OCI-LY7 (cell line): ENCODE measurements at regions not wholly inside any gene's neighbourhood (a gene's known extent, or its start where the extent isn't known, plus 50 kb on each side); places are given as distances from the start of the nearest gene placed in this dataset.

Experiments
- BruUV-seq: library from RNA; stranded (reverse); fragments of 400-500 nt; replicated peaks from 2 replicates; lab custom pipeline; 2021; lab: Mats Ljungman, UMichigan
- CTCF ChIA-PET: fragments of 300-600 bp; sonication (Branson Sonifier 250); formaldehyde crosslinking; loops from one replicate; lab custom pipeline; 2022; ENCODE audit warnings: antibody characterized with exemption; ENCODE audit not compliant: unreplicated experiment; lab: Charles Lee
- POLR2A ChIA-PET: fragments of 300-600 bp; sonication (Branson Sonifier 250); formaldehyde crosslinking; loops from one replicate; lab custom pipeline; 2022; ENCODE audit warnings: antibody characterized with exemption; lab: Charles Lee
- DNase-seq: peaks from one replicate; pipeline ENCODE4 v3.0.0-alpha.2; 2015; ENCODE audit warnings: low spot score
- H2AFZ ChIP-seq: fragments of 200-600 bp; sonication (generic), shearing (Covaris generic); 2 replicates; pipeline ENCODE4 v1.6.1; 2014; ENCODE audit warnings: mild to moderate bottlenecking, antibody characterized with exemption, low read length, moderate library complexity
- H3K27ac ChIP-seq: fragments of 200-600 bp; sonication (generic); 2 replicates; pipeline ENCODE4 v1.5.1; 2014; ENCODE audit warnings: mixed run types, low read depth, mild to moderate bottlenecking, moderate library complexity, low read length, inconsistent platforms; ENCODE audit not compliant: poor library complexity, severe bottlenecking
- H3K36me3 ChIP-seq: fragments of 200-600 bp; sonication (generic); 2 replicates; pipeline ENCODE4 v1.6.1; 2014; ENCODE audit warnings: mild to moderate bottlenecking, antibody characterized with exemption, low read length, moderate library complexity, mixed read lengths; ENCODE audit not compliant: insufficient read depth
- H3K4me1 ChIP-seq: fragments of 200-600 bp; sonication (generic); 2 replicates; pipeline ENCODE4 v1.5.1; 2014; ENCODE audit warnings: mild to moderate bottlenecking, low read length; ENCODE audit not compliant: insufficient read depth, poor library complexity, severe bottlenecking
- H3K4me2 ChIP-seq: fragments of 200-600 bp; sonication (generic); 2 replicates; pipeline ENCODE4 v1.6.1; 2014; ENCODE audit warnings: mild to moderate bottlenecking, low read length
- H3K4me3 ChIP-seq: fragments of 200-600 bp; sonication (generic); 2 replicates; pipeline ENCODE4 v1.5.1; 2014; ENCODE audit warnings: mild to moderate bottlenecking, low read depth, low read length; ENCODE audit not compliant: poor library complexity, severe bottlenecking
- H3K79me2 ChIP-seq: fragments of 200-600 bp; sonication (generic); 2 replicates; pipeline ENCODE4 v1.6.1; 2016; ENCODE audit warnings: low read depth, mild to moderate bottlenecking, low read length, moderate library complexity, mixed read lengths; ENCODE audit not compliant: insufficient read depth
- H3K9me2 ChIP-seq: fragments of 200-600 bp; sonication (generic); 2 replicates; pipeline ENCODE4 v1.6.1; 2016; ENCODE audit warnings: mild to moderate bottlenecking, low read length, mixed read lengths; ENCODE audit not compliant: insufficient read depth
- H3K9me3 ChIP-seq: fragments of 200-600 bp; sonication (generic); 2 replicates; pipeline ENCODE4 v1.6.1; 2014; ENCODE audit warnings: mild to moderate bottlenecking, mixed run types, low read length, mixed read lengths
- H4K20me1 ChIP-seq: fragments of 200-600 bp; sonication (generic); 2 replicates; pipeline ENCODE4 v1.6.1; 2014; ENCODE audit warnings: mild to moderate bottlenecking, antibody characterized with exemption, low read length, moderate library complexity, mixed read lengths; ENCODE audit not compliant: insufficient read depth
- EZH2phosphoT487 ChIP-seq: fragments of 200-600 bp; sonication (generic); IDR thresholded peaks from 2 replicates; pipeline ENCODE4 v1.6.1; 2018; ENCODE audit warnings: low read depth, borderline replicate concordance, mild to moderate bottlenecking, mixed run types, antibody characterized with exemption, low read length, moderate library complexity, mixed read lengths
- intact Hi-C: fragments of 100-400 bp; cut with micrococcal nuclease; formaldehyde crosslinking; loops from one replicate; pipeline ENCODE4 v1.10.0; 2022; ENCODE audit not compliant: unreplicated experiment
- TF ChIP-seq, protein P1 (sequence below): fragments of 200-600 bp; sonication (generic); conservative IDR thresholded peaks from 2 replicates; pipeline ENCODE4 v1.5.1; 2014; ENCODE audit warnings: mild to moderate bottlenecking, antibody characterized with exemption, low read length, moderate library complexity, mixed read lengths

DNA sequence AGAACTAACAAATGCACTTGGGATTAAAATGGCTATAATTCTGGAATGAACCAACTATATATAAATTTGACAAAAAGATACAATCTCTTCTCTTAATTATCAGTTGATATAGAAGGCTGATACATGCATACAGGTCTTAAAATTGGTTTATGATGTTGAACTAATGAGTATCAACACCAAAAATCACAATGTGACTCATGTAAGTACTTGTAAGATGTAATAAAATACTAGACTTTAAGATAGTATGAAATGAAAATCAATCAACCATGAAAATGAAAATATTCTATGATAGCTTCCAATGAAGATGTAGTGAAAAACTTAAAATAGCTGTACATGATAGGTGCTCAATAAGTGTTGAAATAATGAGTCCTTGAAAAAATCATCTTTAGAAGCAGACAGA lies 116.6 kb upstream of the SOX5 start:
- H3K36me3 ChIP-seq: no peaks in the 10 kb centered on the region
- intact Hi-C loops: no loop called here
- H3K79me2 ChIP-seq: no peaks in the 10 kb centered on the region
- H3K4me3 ChIP-seq: no peak overlapping the region
- H3K4me1 ChIP-seq: no peaks in the 10 kb centered on the region
- POLR2A ChIA-PET: no interaction called here
- no peaks in the 10 kb centered on the region for H4K20me1 ChIP-seq
- no peak overlapping the region for H3K27ac ChIP-seq
- CTCF ChIA-PET: no interaction called here
- TF ChIP-seq EZH2phosphoT487: no peak
- TF ChIP-seq, protein P1, sequence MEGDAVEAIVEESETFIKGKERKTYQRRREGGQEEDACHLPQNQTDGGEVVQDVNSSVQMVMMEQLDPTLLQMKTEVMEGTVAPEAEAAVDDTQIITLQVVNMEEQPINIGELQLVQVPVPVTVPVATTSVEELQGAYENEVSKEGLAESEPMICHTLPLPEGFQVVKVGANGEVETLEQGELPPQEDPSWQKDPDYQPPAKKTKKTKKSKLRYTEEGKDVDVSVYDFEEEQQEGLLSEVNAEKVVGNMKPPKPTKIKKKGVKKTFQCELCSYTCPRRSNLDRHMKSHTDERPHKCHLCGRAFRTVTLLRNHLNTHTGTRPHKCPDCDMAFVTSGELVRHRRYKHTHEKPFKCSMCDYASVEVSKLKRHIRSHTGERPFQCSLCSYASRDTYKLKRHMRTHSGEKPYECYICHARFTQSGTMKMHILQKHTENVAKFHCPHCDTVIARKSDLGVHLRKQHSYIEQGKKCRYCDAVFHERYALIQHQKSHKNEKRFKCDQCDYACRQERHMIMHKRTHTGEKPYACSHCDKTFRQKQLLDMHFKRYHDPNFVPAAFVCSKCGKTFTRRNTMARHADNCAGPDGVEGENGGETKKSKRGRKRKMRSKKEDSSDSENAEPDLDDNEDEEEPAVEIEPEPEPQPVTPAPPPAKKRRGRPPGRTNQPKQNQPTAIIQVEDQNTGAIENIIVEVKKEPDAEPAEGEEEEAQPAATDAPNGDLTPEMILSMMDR: no peak
- H3K9me3 ChIP-seq: no peaks in the 10 kb centered on the region
- no peaks in the 10 kb centered on the region for H3K9me2 ChIP-seq
- DNase-seq: no peak
- H2AFZ ChIP-seq: no peak overlapping the region
- BruUV-seq: no TSS peak
- no peak overlapping the region for H3K4me2 ChIP-seq

DNA sequence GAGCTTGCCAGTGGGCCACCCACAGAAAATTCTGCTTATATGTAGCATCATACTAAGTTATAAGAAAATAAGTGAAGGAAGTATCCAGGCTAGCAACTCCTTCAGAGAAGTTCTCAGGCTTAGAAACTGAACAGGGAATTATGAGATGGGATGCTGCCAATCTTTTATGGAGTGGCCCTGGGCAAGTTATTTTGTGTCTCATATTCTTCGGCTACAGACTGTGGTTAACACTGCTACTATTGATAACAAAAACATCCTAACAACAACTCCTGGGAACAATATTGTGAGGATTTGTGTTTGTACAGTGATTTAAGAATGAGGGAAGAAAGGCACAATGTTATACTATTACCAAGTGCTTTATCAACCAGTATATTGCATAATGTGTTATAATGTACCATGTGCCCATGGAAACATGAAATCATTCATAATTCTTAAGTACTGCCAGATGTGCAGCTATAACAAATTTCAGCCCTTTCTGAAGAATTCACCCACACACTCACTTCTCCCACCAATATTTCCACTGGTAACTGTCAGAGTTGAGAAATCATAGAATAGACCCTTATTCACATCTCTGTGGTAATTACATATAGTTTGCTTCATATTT lies 113.3 kb upstream of the SOX5 start:
- no peak for TF ChIP-seq EZH2phosphoT487
- TF ChIP-seq, protein P1: no peak
- Histone ChIP-seq H3K79me2 (no peaks in the 10 kb centered on the region), H3K27ac (no peak overlapping the region), H2AFZ (no peak overlapping the region), H3K9me2 (no peaks in the 10 kb centered on the region), H3K36me3 (no peaks in the 10 kb centered on the region), H3K4me1 (no peaks in the 10 kb centered on the region), H3K4me3 (no peak overlapping the region), H4K20me1 (no peaks in the 10 kb centered on the region), H3K4me2 (no peak overlapping the region), H3K9me3 (no peaks in the 10 kb centered on the region)
- ChIA-PET POLR2A (no interaction called here), CTCF (no interaction called here)
- no TSS peak for BruUV-seq
- no peak for DNase-seq
- intact Hi-C loops: no loop called here

DNA sequence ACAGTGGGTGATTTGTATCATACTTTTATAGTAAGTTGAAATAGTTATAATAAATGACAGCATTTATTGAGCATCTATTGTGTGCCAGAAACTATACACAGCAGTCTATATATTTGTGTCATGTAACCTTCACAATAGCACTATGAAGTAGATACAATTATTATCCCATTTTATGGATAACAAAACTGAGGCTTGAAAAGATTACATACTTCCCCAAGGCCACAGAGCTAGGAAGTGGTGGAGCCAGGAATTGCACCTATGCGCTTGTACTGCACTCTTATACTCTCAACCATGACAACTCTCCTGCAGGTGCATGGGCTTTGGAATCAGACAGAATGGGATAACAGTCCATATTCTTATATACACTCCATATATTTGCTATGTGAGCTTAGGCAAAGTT lies 110.6 kb upstream of the SOX5 start:
- Histone ChIP-seq H3K4me2 (no peak overlapping the region), H2AFZ (no peak overlapping the region), H3K9me3 (no peaks in the 10 kb centered on the region), H3K4me3 (no peak overlapping the region), H3K9me2 (no peaks in the 10 kb centered on the region), H4K20me1 (no peaks in the 10 kb centered on the region), H3K4me1 (no peaks in the 10 kb centered on the region), H3K27ac (no peak overlapping the region), H3K79me2 (no peaks in the 10 kb centered on the region), H3K36me3 (no peaks in the 10 kb centered on the region)
- ChIA-PET CTCF (no interaction called here), POLR2A (interaction anchor here (0.9 to 1.1 kb wide), 4 partner anchors 10 to 47 kb away, joined by 3 to 4 read pairs (median 3); no protein-coding TSS in a partner anchor)
- TF ChIP-seq EZH2phosphoT487: no peak
- DNase-seq: no peak
- intact Hi-C loops: no loop called here
- no TSS peak for BruUV-seq
